ENCODE measurements at regions not wholly inside any gene's neighbourhood (a gene's known extent, or its start where the extent isn't known, plus 50 kb on each side); places are given as distances from the start of the nearest gene placed in this dataset.

DNA sequence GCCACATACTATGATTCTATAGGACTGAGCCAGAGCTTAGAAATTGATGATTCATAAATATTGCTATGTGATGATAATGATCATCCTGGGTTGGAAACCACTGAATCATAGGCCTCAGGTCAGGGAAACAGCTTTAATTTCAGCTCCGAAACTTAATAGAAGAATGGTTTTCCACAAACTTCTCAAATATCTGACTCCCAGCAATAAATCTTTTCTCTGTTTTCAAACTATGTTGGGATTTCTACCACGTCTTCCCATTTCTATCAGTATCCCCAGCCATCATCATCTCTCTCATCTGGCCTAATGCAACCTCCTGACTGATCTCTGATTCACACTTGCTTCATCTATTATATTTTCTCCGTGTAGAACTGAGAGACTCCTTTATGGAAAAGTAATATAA is 521.8 kb upstream of the AGA start:
- ATAC-seq (no peak), DNase-seq (no peak)
- no peaks in the 10 kb centered on the region for H3K36me3 ChIP-seq
- H3K27ac ChIP-seq = no peak overlapping the region
- no peaks in the 10 kb centered on the region for H3K9me3 ChIP-seq
- no peaks in the 10 kb centered on the region for H3K27me3 ChIP-seq
- no peak overlapping the region for H3K4me3 ChIP-seq
- no peaks in the 10 kb centered on the region for H3K4me1 ChIP-seq
- intact Hi-C loops (cut with DNase I) = no loop called here
- 75 to 84% (median 76%) methylated on average over 3 of the region's 3 CpGs for WGBS, 4 donors
- TF ChIP-seq, protein P1, sequence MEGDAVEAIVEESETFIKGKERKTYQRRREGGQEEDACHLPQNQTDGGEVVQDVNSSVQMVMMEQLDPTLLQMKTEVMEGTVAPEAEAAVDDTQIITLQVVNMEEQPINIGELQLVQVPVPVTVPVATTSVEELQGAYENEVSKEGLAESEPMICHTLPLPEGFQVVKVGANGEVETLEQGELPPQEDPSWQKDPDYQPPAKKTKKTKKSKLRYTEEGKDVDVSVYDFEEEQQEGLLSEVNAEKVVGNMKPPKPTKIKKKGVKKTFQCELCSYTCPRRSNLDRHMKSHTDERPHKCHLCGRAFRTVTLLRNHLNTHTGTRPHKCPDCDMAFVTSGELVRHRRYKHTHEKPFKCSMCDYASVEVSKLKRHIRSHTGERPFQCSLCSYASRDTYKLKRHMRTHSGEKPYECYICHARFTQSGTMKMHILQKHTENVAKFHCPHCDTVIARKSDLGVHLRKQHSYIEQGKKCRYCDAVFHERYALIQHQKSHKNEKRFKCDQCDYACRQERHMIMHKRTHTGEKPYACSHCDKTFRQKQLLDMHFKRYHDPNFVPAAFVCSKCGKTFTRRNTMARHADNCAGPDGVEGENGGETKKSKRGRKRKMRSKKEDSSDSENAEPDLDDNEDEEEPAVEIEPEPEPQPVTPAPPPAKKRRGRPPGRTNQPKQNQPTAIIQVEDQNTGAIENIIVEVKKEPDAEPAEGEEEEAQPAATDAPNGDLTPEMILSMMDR (IDR thresholded peaks at IDR 0.05) = no peak
- TF ChIP-seq POLR2A (IDR thresholded peaks at IDR 0.05) = no peak

DNA sequence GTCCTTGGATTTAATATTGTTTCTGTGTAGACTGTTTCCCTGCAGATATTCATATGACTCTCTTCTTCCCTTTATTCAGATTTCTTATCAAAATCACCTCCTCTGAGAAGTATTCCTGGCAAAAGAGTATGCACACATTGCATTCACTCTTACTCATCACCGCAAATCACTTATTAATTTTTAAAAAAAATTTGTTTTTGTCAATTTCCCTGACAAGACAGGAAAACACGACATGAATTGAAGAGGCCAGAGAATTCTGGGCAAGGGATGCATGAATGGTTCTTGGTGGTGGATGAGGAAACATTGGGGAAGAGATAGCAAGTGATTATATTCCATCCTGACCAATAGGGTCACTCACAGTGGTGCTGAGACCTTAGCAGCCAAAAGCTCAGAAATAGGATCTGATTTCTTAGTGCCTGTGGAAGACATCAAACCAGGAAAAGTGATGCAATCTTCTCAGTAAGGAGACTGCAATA is 522.5 kb upstream of the AGA start:
- Histone ChIP-seq H3K4me1 (no peaks in the 10 kb centered on the region), H3K9me3 (no peaks in the 10 kb centered on the region), H3K27ac (no peak overlapping the region), H3K4me3 (no peak overlapping the region), H3K36me3 (no peaks in the 10 kb centered on the region), H3K27me3 (no peaks in the 10 kb centered on the region)
- no peak for DNase-seq
- WGBS, 4 donors = 35 to 82% (median 51%) methylated on average over 2 of the region's 2 CpGs
- TF ChIP-seq, protein P1 (IDR thresholded peaks at IDR 0.05) = no peak
- TF ChIP-seq POLR2A (IDR thresholded peaks at IDR 0.05) = no peak
- intact Hi-C loops (cut with DNase I) = no loop called here
- no peak for ATAC-seq

DNA sequence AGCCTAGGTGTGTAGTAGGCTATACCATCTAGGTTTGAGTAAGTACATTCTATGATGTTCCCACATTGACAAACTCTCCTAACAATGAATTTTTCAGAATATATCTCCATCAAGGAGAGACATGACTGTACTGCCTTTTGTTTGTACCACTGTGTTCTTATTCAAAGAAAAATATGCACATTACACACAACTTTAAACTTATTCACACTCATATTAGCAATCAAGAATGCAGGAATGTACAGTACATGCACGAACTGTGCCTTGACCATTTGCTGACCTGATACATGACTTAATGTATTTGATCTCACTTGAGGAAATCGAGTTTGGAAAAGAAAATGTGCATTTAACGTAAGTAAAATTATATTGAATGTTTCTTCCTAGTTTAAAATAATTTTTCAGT is 525.1 kb upstream of the AGA start:
- intact Hi-C loops (cut with DNase I) = no loop called here
- Histone ChIP-seq H3K4me3 (no peak overlapping the region), H3K27me3 (no peaks in the 10 kb centered on the region), H3K9me3 (no peaks in the 10 kb centered on the region), H3K36me3 (no peaks in the 10 kb centered on the region), H3K4me1 (no peaks in the 10 kb centered on the region), H3K27ac (no peak overlapping the region)
- no peak for ATAC-seq
- TF ChIP-seq, protein P1 (IDR thresholded peaks at IDR 0.05) = no peak
- TF ChIP-seq POLR2A (IDR thresholded peaks at IDR 0.05) = no peak
- WGBS, 4 donors = 56 to 79% (median 61%) methylated on average over 3 of the region's 3 CpGs
- no peak for DNase-seq

DNA sequence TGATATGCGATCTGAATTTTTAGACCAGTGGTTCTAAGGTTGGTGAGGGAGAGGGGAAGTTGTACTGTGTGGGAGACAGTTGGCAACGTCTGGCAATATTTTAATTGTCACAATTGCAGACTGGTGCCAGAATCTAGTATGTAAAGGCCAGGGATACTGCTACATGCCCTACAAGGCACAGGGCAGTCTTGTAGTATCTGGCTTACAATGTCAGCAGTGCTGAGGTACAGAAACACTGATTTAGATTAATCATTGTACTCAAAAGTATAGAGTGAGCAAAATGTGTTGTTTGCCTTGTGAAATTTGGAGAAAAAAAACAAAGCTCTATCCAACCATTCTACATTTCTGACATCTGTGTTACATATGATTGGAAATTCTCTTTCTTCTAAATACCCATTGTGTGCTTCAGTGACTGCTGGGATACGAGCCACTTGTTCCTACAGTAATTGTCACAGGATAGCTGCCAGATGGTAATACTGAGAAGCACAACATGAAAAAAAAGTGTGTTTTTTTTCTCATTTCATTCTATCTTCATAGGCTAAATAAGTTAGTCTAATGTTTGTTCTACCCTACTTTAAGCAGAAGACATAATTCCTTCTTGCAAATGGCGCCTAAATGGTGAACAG is 526.7 kb upstream of the AGA start:
- Histone ChIP-seq H3K36me3 (no peaks in the 10 kb centered on the region), H3K27ac (no peak overlapping the region), H3K4me3 (no peak overlapping the region), H3K9me3 (no peaks in the 10 kb centered on the region), H3K27me3 (no peaks in the 10 kb centered on the region), H3K4me1 (no peaks in the 10 kb centered on the region)
- DNase-seq (no peak), ATAC-seq (no peak)
- intact Hi-C loops (cut with DNase I) = no loop called here
- 67 to 73% (median 71%) methylated on average over 4 of the region's 4 CpGs for WGBS, 4 donors
- TF ChIP-seq, protein P1 (IDR thresholded peaks at IDR 0.05) = no peak

Data from heart left ventricle (tissue), 16 donors.